OCI-LY1 (cell line): ENCODE measurements at regions not wholly inside any gene's neighbourhood (a gene's known extent, or its start where the extent isn't known, plus 50 kb on each side); places are given as distances from the start of the nearest gene placed in this dataset.

Source experiments
- EZH2 ChIP-seq: fragments of 200-600 bp; sonication (generic), shearing (Covaris generic); IDR thresholded peaks from 2 replicates; pipeline ENCODE4 v1.8.0; 2017; ENCODE audit warnings: borderline replicate concordance, mixed run types, mild to moderate bottlenecking, antibody characterized with exemption, low read length, moderate library complexity, mixed read lengths
- TF ChIP-seq, protein P1 (sequence below): fragments of 200-600 bp; sonication (generic), shearing (Covaris generic); IDR thresholded peaks from 2 replicates; pipeline ENCODE4 v1.5.1; 2017; ENCODE audit warnings: mild to moderate bottlenecking, antibody characterized with exemption, low read length, moderate library complexity, mixed read lengths

DNA sequence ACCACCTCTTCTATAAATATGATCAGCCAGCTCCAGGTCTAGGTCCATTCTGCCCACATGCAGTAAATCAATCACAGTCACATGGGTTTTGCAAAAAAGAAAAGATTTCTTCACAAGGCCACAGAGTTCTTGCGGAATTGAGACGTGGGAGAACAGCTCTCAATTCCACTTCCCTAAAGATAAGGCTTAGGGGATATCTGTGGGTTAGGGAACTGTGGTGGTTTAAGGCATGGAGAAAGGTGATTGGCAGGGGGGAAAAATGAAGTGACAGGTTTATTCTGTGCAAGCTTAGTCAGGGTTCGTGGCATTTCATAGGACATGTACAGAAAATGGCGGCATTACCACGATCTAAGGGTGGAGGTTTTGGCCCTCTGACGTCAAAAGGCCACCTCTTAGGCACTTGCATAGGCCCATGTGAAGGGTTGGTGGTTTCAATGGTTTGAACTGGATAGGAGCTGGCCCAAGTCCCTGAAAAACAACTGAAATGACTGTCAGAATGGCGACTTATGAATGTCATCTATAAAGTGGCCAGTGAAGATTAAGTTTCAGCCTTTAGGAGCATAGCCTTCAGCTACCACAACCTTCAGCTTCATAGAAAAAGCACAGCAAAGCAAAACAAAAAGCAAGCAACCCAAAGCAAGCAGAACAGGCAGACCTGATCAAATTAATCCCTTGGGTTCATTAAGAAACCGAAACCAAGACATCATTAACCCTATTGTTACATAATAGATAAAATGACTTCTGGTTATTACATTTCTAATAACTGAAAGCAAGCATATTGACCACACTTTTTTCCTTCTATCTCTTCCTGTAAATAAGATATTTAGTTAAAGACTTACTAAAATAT is 289.8 kb upstream of the SFRP2 start:
- TF ChIP-seq, protein P1, sequence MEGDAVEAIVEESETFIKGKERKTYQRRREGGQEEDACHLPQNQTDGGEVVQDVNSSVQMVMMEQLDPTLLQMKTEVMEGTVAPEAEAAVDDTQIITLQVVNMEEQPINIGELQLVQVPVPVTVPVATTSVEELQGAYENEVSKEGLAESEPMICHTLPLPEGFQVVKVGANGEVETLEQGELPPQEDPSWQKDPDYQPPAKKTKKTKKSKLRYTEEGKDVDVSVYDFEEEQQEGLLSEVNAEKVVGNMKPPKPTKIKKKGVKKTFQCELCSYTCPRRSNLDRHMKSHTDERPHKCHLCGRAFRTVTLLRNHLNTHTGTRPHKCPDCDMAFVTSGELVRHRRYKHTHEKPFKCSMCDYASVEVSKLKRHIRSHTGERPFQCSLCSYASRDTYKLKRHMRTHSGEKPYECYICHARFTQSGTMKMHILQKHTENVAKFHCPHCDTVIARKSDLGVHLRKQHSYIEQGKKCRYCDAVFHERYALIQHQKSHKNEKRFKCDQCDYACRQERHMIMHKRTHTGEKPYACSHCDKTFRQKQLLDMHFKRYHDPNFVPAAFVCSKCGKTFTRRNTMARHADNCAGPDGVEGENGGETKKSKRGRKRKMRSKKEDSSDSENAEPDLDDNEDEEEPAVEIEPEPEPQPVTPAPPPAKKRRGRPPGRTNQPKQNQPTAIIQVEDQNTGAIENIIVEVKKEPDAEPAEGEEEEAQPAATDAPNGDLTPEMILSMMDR: no peak
- no peak for TF ChIP-seq EZH2
